ENCODE measurements at regions not wholly inside any gene's neighbourhood (a gene's known extent, or its start where the extent isn't known, plus 50 kb on each side); places are given as distances from the start of the nearest gene placed in this dataset.

- H3K9ac ChIP-seq (ENCODE audit: low read length in 3 of 3): no peak overlapping the region
- intact Hi-C loops (cut with DNase I): no loop called here
- no peak overlapping the region for H3K4me3 ChIP-seq (ENCODE audit: low read length in 3 of 3)
- H3K9me3 ChIP-seq (ENCODE audit: control insufficient read depth in 2 of 3, insufficient read depth in 1 of 3, low read length in 3 of 3): no peaks in the 10 kb centered on the region
- no peak overlapping the region for H3K27ac ChIP-seq (ENCODE audit: low read depth in 2 of 2, low read length in 2 of 2)
- H3K27me3 ChIP-seq (ENCODE audit: control insufficient read depth, insufficient read depth, low read length): no peaks in the 10 kb centered on the region
- no peak for FAIRE-seq
- no peaks in the 10 kb centered on the region for H3K4me1 ChIP-seq (ENCODE audit: control insufficient read depth in 2 of 3, insufficient read depth in 2 of 3, low read depth in 1 of 3, low read length in 3 of 3)
- H3K36me3 ChIP-seq (ENCODE audit: control insufficient read depth in 2 of 3, insufficient read depth in 3 of 3, low read length in 3 of 3): no peaks in the 10 kb centered on the region
- TF ChIP-seq CTCF (IDR thresholded peaks at IDR 0.05; ENCODE audit: borderline replicate concordance, extremely low read depth, insufficient read depth): no peak
- DNase-seq: no peak
Observed at GRCh38 chr18:44273298-44273697, 407.4 kb upstream of the SETBP1 start.

- FAIRE-seq (no peak), DNase-seq (peak in 2 of 5 donors; percentile 13 to 37)
- TF ChIP-seq CTCF (IDR thresholded peaks at IDR 0.05; ENCODE audit: borderline replicate concordance, extremely low read depth, insufficient read depth): no peak
- Histone ChIP-seq H3K4me3 (ENCODE audit: low read length in 3 of 3) (no peak overlapping the region), H3K27ac (ENCODE audit: low read depth in 2 of 2, low read length in 2 of 2) (no peak overlapping the region), H3K36me3 (ENCODE audit: control insufficient read depth in 2 of 3, insufficient read depth in 3 of 3, low read length in 3 of 3) (no peaks in the 10 kb centered on the region), H3K27me3 (ENCODE audit: control insufficient read depth, insufficient read depth, low read length) (no peaks in the 10 kb centered on the region), H3K4me1 (ENCODE audit: control insufficient read depth in 2 of 3, insufficient read depth in 2 of 3, low read depth in 1 of 3, low read length in 3 of 3) (no peaks in the 10 kb centered on the region), H3K9ac (ENCODE audit: low read length in 3 of 3) (no peak overlapping the region), H3K9me3 (ENCODE audit: control insufficient read depth in 2 of 3, insufficient read depth in 1 of 3, low read length in 3 of 3) (no peaks in the 10 kb centered on the region)
- intact Hi-C loops (cut with DNase I): no loop called here
Observed at GRCh38 chr18:44280479-44280878, 400.2 kb upstream of the SETBP1 start.

GRCh38 chr18:44286049-44286448, 394.6 kb upstream of the SETBP1 start:
- FAIRE-seq (no peak), DNase-seq (no peak)
- Histone ChIP-seq H3K27me3 (ENCODE audit: control insufficient read depth, insufficient read depth, low read length) (no peaks in the 10 kb centered on the region), H3K4me3 (ENCODE audit: low read length in 3 of 3) (no peak overlapping the region), H3K36me3 (ENCODE audit: control insufficient read depth in 2 of 3, insufficient read depth in 3 of 3, low read length in 3 of 3) (no peaks in the 10 kb centered on the region), H3K9ac (ENCODE audit: low read length in 3 of 3) (no peak overlapping the region), H3K9me3 (ENCODE audit: control insufficient read depth in 2 of 3, insufficient read depth in 1 of 3, low read length in 3 of 3) (no peaks in the 10 kb centered on the region), H3K27ac (ENCODE audit: low read depth in 2 of 2, low read length in 2 of 2) (no peak overlapping the region), H3K4me1 (ENCODE audit: control insufficient read depth in 2 of 3, insufficient read depth in 2 of 3, low read depth in 1 of 3, low read length in 3 of 3) (no peaks in the 10 kb centered on the region)
- TF ChIP-seq CTCF (IDR thresholded peaks at IDR 0.05; ENCODE audit: borderline replicate concordance, extremely low read depth, insufficient read depth): no peak
- intact Hi-C loops (cut with DNase I): no loop called here

GRCh38 chr18:44290366-44290977, 390.2 kb upstream of the SETBP1 start:
- Histone ChIP-seq H3K9ac (ENCODE audit: low read length in 3 of 3) (no peak overlapping the region), H3K27ac (ENCODE audit: low read depth in 2 of 2, low read length in 2 of 2) (no peak overlapping the region), H3K9me3 (ENCODE audit: control insufficient read depth in 2 of 3, insufficient read depth in 1 of 3, low read length in 3 of 3) (no peaks in the 10 kb centered on the region), H3K4me1 (ENCODE audit: control insufficient read depth in 2 of 3, insufficient read depth in 2 of 3, low read depth in 1 of 3, low read length in 3 of 3) (no peaks in the 10 kb centered on the region), H3K4me3 (ENCODE audit: low read length in 3 of 3) (no peak overlapping the region), H3K27me3 (ENCODE audit: control insufficient read depth, insufficient read depth, low read length) (no peaks in the 10 kb centered on the region), H3K36me3 (ENCODE audit: control insufficient read depth in 2 of 3, insufficient read depth in 3 of 3, low read length in 3 of 3) (no peaks in the 10 kb centered on the region)
- intact Hi-C loops (cut with DNase I): no loop called here
- DNase-seq: no peak
- TF ChIP-seq CTCF (IDR thresholded peaks at IDR 0.05; ENCODE audit: borderline replicate concordance, extremely low read depth, insufficient read depth): no peak
- no peak for FAIRE-seq

Measured in kidney (tissue), 13 donors.